K562 (cell line): ENCODE measurements at regions not wholly inside any gene's neighbourhood (a gene's known extent, or its start where the extent isn't known, plus 50 kb on each side); places are given as distances from the start of the nearest gene placed in this dataset.

Experiments
- BCLAF1 ChIP-seq, 2 experiments: fragments of 450-650 bp in 1 of 2; IDR thresholded peaks; 2 replicates each; pipeline ENCODE4 v1.6.1; 2011 to 2017; ENCODE audit warnings: low read depth in 2 of 2, antibody characterized with exemption in 1 of 2, borderline replicate concordance in 1 of 2, low read length in 1 of 2, mild to moderate bottlenecking in 1 of 2, mixed read lengths in 1 of 2; ENCODE audit not compliant: control insufficient read depth in 1 of 2
- CHD4 ChIP-seq: fragments of 200-600 bp; sonication (generic); IDR thresholded peaks from 3 replicates; pipeline ENCODE4 v1.6.1; 2012; ENCODE audit warnings: low read depth, mild to moderate bottlenecking, mixed read lengths, low read length, inconsistent platforms; ENCODE audit not compliant: insufficient read depth, insufficient replicate concordance, poor library complexity, severe bottlenecking
- CREM ChIP-seq: IDR thresholded peaks from 2 replicates; pipeline ENCODE4 v1.6.1; 2014; ENCODE audit warnings: antibody characterized with exemption, low read depth
- E2F8 ChIP-seq: fragments of 450-650 bp; IDR thresholded peaks from 2 replicates; pipeline ENCODE4 v1.7.1; 2018; ENCODE audit warnings: mild to moderate bottlenecking, low read depth; ENCODE audit not compliant: partially characterized antibody
- ESRRA ChIP-seq: fragments of 450-650 bp; IDR thresholded peaks from 2 replicates; pipeline ENCODE4 v1.6.1; 2014; ENCODE audit warnings: low read depth, mild to moderate bottlenecking, moderate library complexity, borderline replicate concordance
- SREBF1 ChIP-seq: fragments of 150-350 bp; IDR thresholded peaks from 2 replicates; pipeline ENCODE4 v1.6.1; 2014; ENCODE audit warnings: antibody characterized with exemption, low read depth, low read length, borderline replicate concordance
- SRSF1 ChIP-seq: fragments of 200-400 bp; formaldehyde crosslinking; IDR thresholded peaks from 2 replicates; pipeline ENCODE4 v1.6.1; 2017; ENCODE audit warnings: mild to moderate bottlenecking, low read depth, low read length, moderate library complexity
- ZBTB12 ChIP-seq: fragments of 250-450 bp; sonication (Bioruptor Pico); IDR thresholded peaks from 2 replicates; pipeline ENCODE4 v1.4.0; 2020
- ZNF407 ChIP-seq: fragments of 450-650 bp; IDR thresholded peaks from 2 replicates; pipeline ENCODE4 v1.6.1; 2016; ENCODE audit warnings: low read depth
- ZNF431 ChIP-seq: sonication (generic); formaldehyde crosslinking; IDR thresholded peaks from 2 replicates; pipeline ENCODE4 v1.8.0; 2022; ENCODE audit warnings: mild to moderate bottlenecking, missing genetic modification reagents
- ZNF586 ChIP-seq: fragments of 450-650 bp; formaldehyde crosslinking; conservative IDR thresholded peaks from 2 replicates; pipeline ENCODE4 v1.4.0; 2020; ENCODE audit warnings: mild to moderate bottlenecking, moderate library complexity

- TF ChIP-seq ESRRA (peak; percentile 32; the same call in 1 of the 2 replicates), CREM (0 out of 2 replicates have a peak, but pooled peaks have one; percentile 11), E2F8 (no peak), ZBTB12 (CRISPR knock-in tag) (no peak), SRSF1 (no peak), ZNF431 (CRISPR knock-in tag) (no peak), ZNF586 (CRISPR knock-in tag) (no peak), CHD4 (no peak), ZNF407 (no peak), SREBF1 (no peak), BCLAF1 (IDR thresholded peaks at IDR 0.05; ENCODE audit: borderline replicate concordance in 1 of 2, control insufficient read depth in 1 of 2, low read depth in 2 of 2, low read length in 1 of 2) (no peak)
Observed at GRCh38 chr7:136324073-136324704, 347.0 kb upstream of the MTPN start (continued).
